Neural cell (in vitro differentiated cells): ENCODE measurements at regions not wholly inside any gene's neighbourhood (a gene's known extent, or its start where the extent isn't known, plus 50 kb on each side); places are given as distances from the start of the nearest gene placed in this dataset.

Experiments
- H2AFZ ChIP-seq: fragments of 200-600, 300-800 bp; sonication (generic), shearing (Covaris generic); 2 replicates; pipeline ENCODE4 v1.6.0; 2014; ENCODE audit warnings: low read depth, mild to moderate bottlenecking, antibody characterized with exemption, low read length, moderate library complexity
- H3F3A ChIP-seq: fragments of 200-600 bp; shearing (Covaris generic); 2 replicates; pipeline ENCODE4 v1.6.1; 2016; ENCODE audit warnings: mild to moderate bottlenecking, moderate library complexity, mixed read lengths, antibody characterized with exemption, low read length; ENCODE audit not compliant: insufficient read depth, poor library complexity, severe bottlenecking
- H3K27ac ChIP-seq: fragments of 200-600, 300-800 bp; sonication (generic), shearing (Covaris generic); 2 replicates; pipeline ENCODE4 v1.5.1; 2014; ENCODE audit warnings: mild to moderate bottlenecking, low read length, moderate library complexity
- H3K27me3 ChIP-seq: fragments of 300-800, 200-600 bp; sonication (generic), shearing (Covaris generic); 2 replicates; pipeline ENCODE4 v1.6.0; 2014; ENCODE audit warnings: mild to moderate bottlenecking, low read depth, low read length, moderate library complexity; ENCODE audit not compliant: insufficient read depth
- H3K36me3 ChIP-seq: fragments of 300-800, 200-600 bp; sonication (generic), shearing (Covaris generic); 2 replicates; pipeline ENCODE4 v1.5.1; 2014; ENCODE audit warnings: mild to moderate bottlenecking, antibody characterized with exemption, low read length, moderate library complexity; ENCODE audit not compliant: insufficient read depth
- H3K4me2 ChIP-seq: fragments of 300-800, 200-600 bp; sonication (generic), shearing (Covaris generic); 2 replicates; pipeline ENCODE4 v1.6.0; 2014; ENCODE audit warnings: mild to moderate bottlenecking, low read length
- H3K4me3 ChIP-seq: fragments of 300-800, 200-600 bp; sonication (generic), shearing (Covaris generic); 2 replicates; pipeline ENCODE4 v1.5.1; 2014; ENCODE audit warnings: mild to moderate bottlenecking, low read length, moderate library complexity
- H3K79me2 ChIP-seq: fragments of 200-600 bp; shearing (Covaris generic); replicated peaks from 2 replicates; pipeline ENCODE4 v1.6.0; 2014; ENCODE audit warnings: mild to moderate bottlenecking, low read length, moderate library complexity; ENCODE audit not compliant: insufficient read depth
- H3K9ac ChIP-seq: fragments of 300-800, 200-600 bp; sonication (generic), shearing (Covaris generic); 2 replicates; pipeline ENCODE4 v1.6.1; 2016; ENCODE audit warnings: mild to moderate bottlenecking, low read length, mixed read lengths
- H3K9me2 ChIP-seq: fragments of 200-600 bp; shearing (Covaris generic); 2 replicates; pipeline ENCODE4 v1.6.1; 2016; ENCODE audit warnings: mild to moderate bottlenecking, low read length, mixed read lengths; ENCODE audit not compliant: insufficient read depth
- H3K9me3 ChIP-seq: fragments of 200-600, 300-800 bp; sonication (generic), shearing (Covaris generic); 2 replicates; pipeline ENCODE4 v1.6.1; 2016; ENCODE audit warnings: mild to moderate bottlenecking, mixed run types, low read length, moderate library complexity, mixed read lengths
- H4K20me1 ChIP-seq: fragments of 200-600 bp; shearing (Covaris generic); 2 replicates; pipeline ENCODE4 v1.6.1; 2016; ENCODE audit warnings: mild to moderate bottlenecking, mixed run types; ENCODE audit not compliant: insufficient read depth
- EP300 ChIP-seq: fragments of 450-650 bp; conservative IDR thresholded peaks from 2 replicates; pipeline ENCODE4 v1.6.1; 2014; ENCODE audit warnings: antibody characterized with exemption, mild to moderate bottlenecking, moderate library complexity; ENCODE audit not compliant: poor library complexity, severe bottlenecking
- EZH2 ChIP-seq: fragments of 200-600, 300-800 bp; shearing (Covaris generic), sonication (generic); IDR thresholded peaks from 2 replicates; pipeline ENCODE4 v1.6.1; 2014; ENCODE audit warnings: antibody characterized with exemption, low read length, borderline replicate concordance, mild to moderate bottlenecking; ENCODE audit not compliant: insufficient read depth, poor library complexity, severe bottlenecking
- MXI1 ChIP-seq: fragments of 450-650 bp; conservative IDR thresholded peaks from 2 replicates; pipeline ENCODE4 v1.6.1; 2014; ENCODE audit warnings: antibody characterized with exemption, mild to moderate bottlenecking; ENCODE audit not compliant: poor library complexity, severe bottlenecking
- POLR2AphosphoS5 ChIP-seq: IDR thresholded peaks from 2 replicates; pipeline ENCODE4 v1.6.1; 2012
- RAD21 ChIP-seq: fragments of 450-650 bp; conservative IDR thresholded peaks from 2 replicates; pipeline ENCODE4 v1.6.1; 2014; ENCODE audit warnings: antibody characterized with exemption, mild to moderate bottlenecking, moderate library complexity
- REST ChIP-seq: IDR thresholded peaks from 2 replicates; pipeline ENCODE4 v1.6.1; 2012; ENCODE audit warnings: borderline replicate concordance
- SMC3 ChIP-seq: fragments of 450-650 bp; conservative IDR thresholded peaks from 2 replicates; pipeline ENCODE4 v1.6.1; 2014; ENCODE audit warnings: antibody characterized with exemption, mild to moderate bottlenecking, moderate library complexity; ENCODE audit not compliant: poor library complexity
- TAF1 ChIP-seq: IDR thresholded peaks from 2 replicates; pipeline ENCODE4 v1.6.1; 2012; ENCODE audit warnings: low read depth
- TF ChIP-seq, protein P1 (sequence below): fragments of 450-650 bp; IDR thresholded peaks from 2 replicates; pipeline ENCODE4 v1.5.1; 2014; ENCODE audit warnings: antibody characterized with exemption, mild to moderate bottlenecking, moderate library complexity; ENCODE audit not compliant: poor library complexity, severe bottlenecking

- Histone ChIP-seq H3K4me3 (no peak overlapping the region), H3K27ac (no peak overlapping the region), H3K4me2 (no peak overlapping the region), H3K9ac (no peak overlapping the region), H4K20me1 (no peaks in the 10 kb centered on the region), H3K27me3 (no peaks in the 10 kb centered on the region), H3K9me3 (no peaks in the 10 kb centered on the region), H3K9me2 (no peaks in the 10 kb centered on the region), H2AFZ (no peak overlapping the region), H3K36me3 (no peaks in the 10 kb centered on the region), H3F3A (no peaks in the 10 kb centered on the region), H3K79me2 (no peaks in the 10 kb centered on the region)
- TF ChIP-seq SMC3 = no peak
- TF ChIP-seq POLR2AphosphoS5 = no peak
- TF ChIP-seq REST = no peak
- TF ChIP-seq MXI1 = no peak
- no peak for TF ChIP-seq EZH2
- no peak for TF ChIP-seq TAF1
- TF ChIP-seq, protein P1, sequence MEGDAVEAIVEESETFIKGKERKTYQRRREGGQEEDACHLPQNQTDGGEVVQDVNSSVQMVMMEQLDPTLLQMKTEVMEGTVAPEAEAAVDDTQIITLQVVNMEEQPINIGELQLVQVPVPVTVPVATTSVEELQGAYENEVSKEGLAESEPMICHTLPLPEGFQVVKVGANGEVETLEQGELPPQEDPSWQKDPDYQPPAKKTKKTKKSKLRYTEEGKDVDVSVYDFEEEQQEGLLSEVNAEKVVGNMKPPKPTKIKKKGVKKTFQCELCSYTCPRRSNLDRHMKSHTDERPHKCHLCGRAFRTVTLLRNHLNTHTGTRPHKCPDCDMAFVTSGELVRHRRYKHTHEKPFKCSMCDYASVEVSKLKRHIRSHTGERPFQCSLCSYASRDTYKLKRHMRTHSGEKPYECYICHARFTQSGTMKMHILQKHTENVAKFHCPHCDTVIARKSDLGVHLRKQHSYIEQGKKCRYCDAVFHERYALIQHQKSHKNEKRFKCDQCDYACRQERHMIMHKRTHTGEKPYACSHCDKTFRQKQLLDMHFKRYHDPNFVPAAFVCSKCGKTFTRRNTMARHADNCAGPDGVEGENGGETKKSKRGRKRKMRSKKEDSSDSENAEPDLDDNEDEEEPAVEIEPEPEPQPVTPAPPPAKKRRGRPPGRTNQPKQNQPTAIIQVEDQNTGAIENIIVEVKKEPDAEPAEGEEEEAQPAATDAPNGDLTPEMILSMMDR = no peak
- TF ChIP-seq RAD21 = no peak
- no peak for TF ChIP-seq EP300
Observed at GRCh38 chr20:57899554-57899953, 189.7 kb upstream of the PMEPA1 start.

DNA sequence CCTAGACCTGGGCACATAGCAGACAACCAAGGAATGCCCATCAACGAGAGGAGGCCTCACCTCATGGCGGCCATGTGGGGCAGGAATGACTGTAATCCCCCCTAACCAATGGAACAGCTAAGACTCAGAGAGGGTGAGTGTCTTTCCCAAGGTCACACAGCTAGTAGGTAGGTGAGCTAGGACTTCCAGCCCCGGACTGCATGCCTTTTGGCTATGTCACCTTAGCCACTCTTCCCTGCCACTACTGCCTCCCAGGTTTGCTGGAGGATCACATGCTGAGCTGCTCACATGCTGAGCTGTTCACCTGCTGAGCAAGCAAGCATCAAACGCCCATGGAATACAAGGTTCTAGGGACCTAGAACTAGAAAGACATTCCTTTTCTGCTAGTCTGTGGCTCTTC lies 188.5 kb upstream of the PMEPA1 start:
- no peak overlapping the region for H3K4me3 ChIP-seq
- TF ChIP-seq TAF1 = no peak
- no peak for TF ChIP-seq SMC3
- TF ChIP-seq MXI1 = no peak
- TF ChIP-seq, protein P1 = no peak
- no peak for TF ChIP-seq EZH2
- TF ChIP-seq POLR2AphosphoS5 = no peak
- no peak for TF ChIP-seq RAD21
- TF ChIP-seq EP300 = no peak
- no peak for TF ChIP-seq REST
- H3K27me3 ChIP-seq = no peaks in the 10 kb centered on the region
- no peak overlapping the region for H2AFZ ChIP-seq
- H3K27ac ChIP-seq = no peak overlapping the region
- H3K9me3 ChIP-seq = no peaks in the 10 kb centered on the region
- H3K36me3 ChIP-seq = no peaks in the 10 kb centered on the region
- no peaks in the 10 kb centered on the region for H4K20me1 ChIP-seq
- H3K4me2 ChIP-seq = no peak overlapping the region
- no peaks in the 10 kb centered on the region for H3K9me2 ChIP-seq
- no peak overlapping the region for H3K9ac ChIP-seq
- no peaks in the 10 kb centered on the region for H3K79me2 ChIP-seq
- no peaks in the 10 kb centered on the region for H3F3A ChIP-seq
